ENCODE measurements at regions not wholly inside any gene's neighbourhood (a gene's known extent, or its start where the extent isn't known, plus 50 kb on each side); places are given as distances from the start of the nearest gene placed in this dataset.

DNA sequence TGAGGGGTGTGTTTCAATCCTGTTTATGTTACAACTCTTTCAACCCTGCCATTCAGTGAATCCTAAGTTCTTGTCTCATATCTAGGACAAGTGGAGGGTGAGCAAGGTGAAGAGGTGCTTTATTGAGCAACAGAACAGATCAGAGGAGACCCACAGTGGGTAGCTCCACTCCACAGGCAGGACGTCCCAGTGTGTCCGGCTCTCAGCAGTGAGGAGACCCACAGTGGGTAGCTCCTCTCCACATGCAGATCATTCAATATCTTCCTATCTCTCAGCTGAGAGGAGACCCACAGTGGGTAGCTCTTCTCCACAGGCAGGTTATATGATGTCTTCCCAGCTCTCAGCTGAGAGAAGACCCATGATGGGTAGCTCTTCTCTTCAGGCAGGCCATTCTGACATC lies 556.7 kb downstream of the SI start:
- TF ChIP-seq, protein P1, sequence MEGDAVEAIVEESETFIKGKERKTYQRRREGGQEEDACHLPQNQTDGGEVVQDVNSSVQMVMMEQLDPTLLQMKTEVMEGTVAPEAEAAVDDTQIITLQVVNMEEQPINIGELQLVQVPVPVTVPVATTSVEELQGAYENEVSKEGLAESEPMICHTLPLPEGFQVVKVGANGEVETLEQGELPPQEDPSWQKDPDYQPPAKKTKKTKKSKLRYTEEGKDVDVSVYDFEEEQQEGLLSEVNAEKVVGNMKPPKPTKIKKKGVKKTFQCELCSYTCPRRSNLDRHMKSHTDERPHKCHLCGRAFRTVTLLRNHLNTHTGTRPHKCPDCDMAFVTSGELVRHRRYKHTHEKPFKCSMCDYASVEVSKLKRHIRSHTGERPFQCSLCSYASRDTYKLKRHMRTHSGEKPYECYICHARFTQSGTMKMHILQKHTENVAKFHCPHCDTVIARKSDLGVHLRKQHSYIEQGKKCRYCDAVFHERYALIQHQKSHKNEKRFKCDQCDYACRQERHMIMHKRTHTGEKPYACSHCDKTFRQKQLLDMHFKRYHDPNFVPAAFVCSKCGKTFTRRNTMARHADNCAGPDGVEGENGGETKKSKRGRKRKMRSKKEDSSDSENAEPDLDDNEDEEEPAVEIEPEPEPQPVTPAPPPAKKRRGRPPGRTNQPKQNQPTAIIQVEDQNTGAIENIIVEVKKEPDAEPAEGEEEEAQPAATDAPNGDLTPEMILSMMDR (IDR thresholded peaks at IDR 0.05) = no peak

DNA sequence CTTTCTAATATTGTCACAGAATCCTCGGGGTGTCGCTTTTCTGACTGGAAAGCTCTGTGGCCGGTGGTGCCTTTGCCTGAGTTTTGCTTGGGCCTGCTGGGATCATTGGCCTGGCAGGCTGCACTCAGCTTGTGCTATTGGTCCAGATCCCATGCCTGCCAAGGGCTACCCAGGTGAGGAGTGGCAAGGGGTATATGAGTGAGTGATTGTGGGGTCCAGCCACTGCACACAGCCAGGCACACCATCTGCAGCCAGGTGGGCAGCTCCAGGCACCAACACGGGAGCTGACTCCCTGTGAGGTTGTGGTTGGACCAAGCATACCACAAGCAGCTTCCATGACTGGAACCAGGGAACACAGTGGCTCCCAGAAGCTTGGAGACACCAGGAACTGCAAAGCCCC lies 557.2 kb downstream of the SI start:
- TF ChIP-seq, protein P1 (IDR thresholded peaks at IDR 0.05) = no peak

DNA sequence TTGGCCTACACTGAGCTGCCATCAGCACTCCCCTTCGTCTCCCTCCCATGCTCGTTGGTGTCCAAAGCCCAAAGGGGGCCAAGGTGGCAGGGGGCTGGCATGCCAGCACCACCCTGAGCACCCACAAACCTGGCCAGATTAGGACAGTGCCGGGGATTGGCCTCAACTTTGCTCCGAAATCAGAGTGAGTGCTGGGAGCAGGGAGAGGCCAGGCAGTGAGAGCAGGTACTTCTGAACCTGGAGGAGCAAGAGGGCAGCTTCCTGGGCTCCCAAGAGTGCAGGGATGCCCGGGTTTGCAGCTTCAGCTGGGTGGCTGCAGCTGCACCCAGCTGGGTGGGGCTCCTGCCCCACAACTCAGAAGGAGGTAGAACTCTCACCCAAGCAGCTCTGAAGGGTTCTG lies 563.0 kb downstream of the SI start:
- TF ChIP-seq, protein P1 (IDR thresholded peaks at IDR 0.05) = no peak

DNA sequence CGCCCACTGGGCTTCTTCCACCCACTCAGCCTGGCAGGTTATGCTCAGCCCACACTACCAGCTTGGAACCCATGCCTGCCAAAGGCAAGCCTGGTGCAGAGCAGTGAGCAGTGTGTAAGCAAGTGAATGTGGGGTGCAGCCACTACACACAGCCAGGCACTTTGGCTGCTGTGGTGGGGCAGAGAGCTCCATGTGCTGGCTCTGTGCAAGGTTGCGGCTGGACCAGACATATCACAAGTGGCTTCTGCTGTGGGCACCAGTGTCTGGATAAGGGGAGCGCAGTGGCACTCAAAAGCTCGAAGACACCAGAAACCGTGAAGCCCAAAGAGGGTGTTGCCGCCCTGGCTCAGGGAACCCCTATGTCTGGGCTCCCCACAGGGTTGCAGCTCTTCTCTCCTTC lies 563.7 kb downstream of the SI start:
- TF ChIP-seq, protein P1 (IDR thresholded peaks at IDR 0.05) = no peak

DNA sequence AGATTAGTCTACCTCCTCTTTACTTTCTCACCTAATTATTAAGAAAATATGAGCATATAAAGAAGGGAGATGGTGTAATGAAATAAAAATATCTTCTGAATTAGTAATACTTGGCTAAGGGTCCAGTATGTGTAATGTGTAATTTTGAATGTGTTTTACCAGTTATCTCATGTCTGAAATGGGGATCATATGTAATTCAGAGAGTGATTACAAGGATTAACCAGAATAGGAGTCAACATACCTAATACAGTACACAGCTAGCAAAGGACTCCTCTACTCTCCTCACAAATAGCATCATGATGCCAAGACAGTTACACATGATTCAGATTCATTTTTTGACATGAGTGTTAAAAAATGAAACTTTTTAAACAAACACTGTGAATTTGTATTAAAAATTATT lies 570.4 kb downstream of the SI start:
- TF ChIP-seq, protein P1 (IDR thresholded peaks at IDR 0.05) = no peak

DNA sequence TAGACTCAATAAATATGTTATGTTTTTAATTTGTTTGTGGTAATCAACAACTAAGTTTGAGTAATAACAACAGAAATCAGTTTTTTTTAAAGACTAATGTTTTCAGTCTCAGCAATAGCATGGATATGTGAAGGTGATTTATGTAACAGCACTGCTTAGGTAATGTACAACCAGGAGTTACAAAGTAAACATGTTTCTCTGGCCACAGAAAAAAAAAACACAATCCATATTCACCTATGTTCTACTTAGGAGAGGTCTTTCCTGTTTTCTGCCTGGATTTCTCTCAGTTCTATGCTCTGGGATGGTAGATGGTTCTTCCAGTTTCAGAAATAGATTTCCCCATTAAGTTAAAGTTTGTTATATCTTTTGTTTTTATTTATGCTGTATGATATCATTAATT lies 579.4 kb downstream of the SI start:
- TF ChIP-seq, protein P1 (IDR thresholded peaks at IDR 0.05) = no peak

DNA sequence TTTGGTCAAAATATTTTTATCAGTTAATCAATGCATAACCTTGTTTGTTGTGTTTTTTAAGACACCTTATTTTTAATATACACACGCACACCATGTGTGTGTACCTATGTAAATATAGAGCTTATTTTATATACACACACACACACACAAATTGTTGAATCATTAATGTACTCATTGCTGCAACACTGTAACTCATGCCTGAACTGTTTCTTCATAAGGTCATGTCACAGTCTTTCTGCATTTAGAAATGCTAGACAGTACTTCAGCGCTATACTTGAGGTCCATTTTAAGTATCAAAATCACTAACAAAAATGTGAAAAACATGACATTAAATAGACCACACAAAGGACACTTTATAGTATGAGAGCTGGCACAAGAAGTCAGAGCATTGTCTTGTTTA lies 589.4 kb downstream of the SI start:
- TF ChIP-seq, protein P1 (IDR thresholded peaks at IDR 0.05) = no peak

DNA sequence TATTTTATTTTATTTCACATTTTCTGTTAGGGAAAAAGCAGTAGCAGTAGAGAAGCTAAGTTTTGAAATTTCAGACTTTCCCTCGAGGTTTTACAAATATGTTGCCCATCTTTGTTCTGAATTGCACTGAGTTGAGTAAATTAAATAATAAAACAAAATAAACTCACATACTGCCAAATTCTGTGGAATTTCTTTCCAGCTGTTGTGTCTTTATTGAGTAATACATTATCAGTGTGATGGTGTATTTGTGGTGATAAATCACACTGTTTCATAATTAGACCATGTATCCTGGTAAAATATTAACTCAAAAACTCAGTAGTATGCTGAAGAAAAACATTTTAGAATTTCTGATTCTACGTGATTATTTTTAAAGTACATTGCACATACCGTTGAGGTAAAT lies 592.1 kb downstream of the SI start:
- TF ChIP-seq, protein P1 (IDR thresholded peaks at IDR 0.05) = no peak
